Astrocyte (in vitro differentiated cells and primary cell): ENCODE measurements at regions not wholly inside any gene's neighbourhood (a gene's known extent, or its start where the extent isn't known, plus 50 kb on each side); places are given as distances from the start of the nearest gene placed in this dataset.
"Not testable (repeated sequence)": the region's sequence is repeated elsewhere in the genome, so short reads cannot be mapped to it uniquely, and the experiment has no call there.

Experiments
- DNase-seq: peaks from one replicate; pipeline ENCODE4 v3.0.0-alpha.2; 2010; ENCODE audit warnings: low read depth
- FAIRE-seq: peaks from 2 replicates; lab custom pipeline; 2011; peaks lifted over from hg19 to GRCh38; lab: Jason Lieb, UNC
- H2AFZ ChIP-seq: 2 replicates; pipeline ENCODE4 v1.6.0; 2012; ENCODE audit warnings: low read depth, low read length, inconsistent platforms
- H3K27ac ChIP-seq: 2 replicates; pipeline ENCODE4 v1.5.1; 2011; ENCODE audit warnings: low read depth, low read length, inconsistent platforms
- H3K27me3 ChIP-seq: 2 replicates; pipeline ENCODE4 v1.6.0; 2011; ENCODE audit warnings: low read length, inconsistent platforms; ENCODE audit not compliant: insufficient read depth
- H3K36me3 ChIP-seq: 2 replicates; pipeline ENCODE4 v1.5.1; 2011; ENCODE audit warnings: low read length, inconsistent platforms; ENCODE audit not compliant: insufficient read depth
- H3K4me1 ChIP-seq: 2 replicates; pipeline ENCODE4 v1.5.1; 2011; ENCODE audit warnings: low read length, inconsistent platforms; ENCODE audit not compliant: insufficient read depth
- H3K4me2 ChIP-seq: 2 replicates; pipeline ENCODE4 v1.6.0; 2012; ENCODE audit warnings: low read length, inconsistent platforms
- H3K4me3 ChIP-seq: 2 replicates; pipeline ENCODE4 v1.5.1; 2011; ENCODE audit warnings: low read depth, mild to moderate bottlenecking, low read length, inconsistent platforms; ENCODE audit not compliant: insufficient read depth
- H3K79me2 ChIP-seq: 2 replicates; pipeline ENCODE4 v1.6.0; 2012; ENCODE audit warnings: mild to moderate bottlenecking, low read length, inconsistent platforms; ENCODE audit not compliant: insufficient read depth
- H3K9ac ChIP-seq: 2 replicates; pipeline ENCODE4 v1.6.0; 2012; ENCODE audit warnings: mild to moderate bottlenecking, low read length, inconsistent platforms
- H3K9me3 ChIP-seq: 2 replicates; pipeline ENCODE4 v1.5.1; 2012; ENCODE audit warnings: low read depth, mild to moderate bottlenecking, low read length, inconsistent platforms; ENCODE audit not compliant: insufficient read depth
- H4K20me1 ChIP-seq: 2 replicates; pipeline ENCODE4 v1.6.0; 2012; ENCODE audit warnings: low read length, inconsistent platforms; ENCODE audit not compliant: insufficient read depth
- H3K27ac Mint-ChIP-seq: one replicate; pipeline ENCODE4 v1.8.0; 2021; ENCODE audit warnings: mild to moderate bottlenecking, mixed read lengths; ENCODE audit not compliant: unreplicated experiment
- H3K27me3 Mint-ChIP-seq: one replicate; pipeline ENCODE4 v1.8.0; 2021; ENCODE audit warnings: low read depth, mixed read lengths; ENCODE audit not compliant: unreplicated experiment
- H3K36me3 Mint-ChIP-seq: one replicate; pipeline ENCODE4 v1.8.0; 2021; ENCODE audit warnings: low read depth, mixed read lengths; ENCODE audit not compliant: unreplicated experiment
- H3K4me1 Mint-ChIP-seq: one replicate; pipeline ENCODE4 v1.8.0; 2021; ENCODE audit warnings: low read depth, mixed read lengths; ENCODE audit not compliant: unreplicated experiment
- H3K4me3 Mint-ChIP-seq: one replicate; pipeline ENCODE4 v1.8.0; 2021; ENCODE audit warnings: mild to moderate bottlenecking, moderate library complexity, mixed read lengths; ENCODE audit not compliant: unreplicated experiment
- H3K9me3 Mint-ChIP-seq: one replicate; pipeline ENCODE4 v1.8.0; 2021; ENCODE audit warnings: mild to moderate bottlenecking, mixed read lengths; ENCODE audit not compliant: unreplicated experiment

DNA sequence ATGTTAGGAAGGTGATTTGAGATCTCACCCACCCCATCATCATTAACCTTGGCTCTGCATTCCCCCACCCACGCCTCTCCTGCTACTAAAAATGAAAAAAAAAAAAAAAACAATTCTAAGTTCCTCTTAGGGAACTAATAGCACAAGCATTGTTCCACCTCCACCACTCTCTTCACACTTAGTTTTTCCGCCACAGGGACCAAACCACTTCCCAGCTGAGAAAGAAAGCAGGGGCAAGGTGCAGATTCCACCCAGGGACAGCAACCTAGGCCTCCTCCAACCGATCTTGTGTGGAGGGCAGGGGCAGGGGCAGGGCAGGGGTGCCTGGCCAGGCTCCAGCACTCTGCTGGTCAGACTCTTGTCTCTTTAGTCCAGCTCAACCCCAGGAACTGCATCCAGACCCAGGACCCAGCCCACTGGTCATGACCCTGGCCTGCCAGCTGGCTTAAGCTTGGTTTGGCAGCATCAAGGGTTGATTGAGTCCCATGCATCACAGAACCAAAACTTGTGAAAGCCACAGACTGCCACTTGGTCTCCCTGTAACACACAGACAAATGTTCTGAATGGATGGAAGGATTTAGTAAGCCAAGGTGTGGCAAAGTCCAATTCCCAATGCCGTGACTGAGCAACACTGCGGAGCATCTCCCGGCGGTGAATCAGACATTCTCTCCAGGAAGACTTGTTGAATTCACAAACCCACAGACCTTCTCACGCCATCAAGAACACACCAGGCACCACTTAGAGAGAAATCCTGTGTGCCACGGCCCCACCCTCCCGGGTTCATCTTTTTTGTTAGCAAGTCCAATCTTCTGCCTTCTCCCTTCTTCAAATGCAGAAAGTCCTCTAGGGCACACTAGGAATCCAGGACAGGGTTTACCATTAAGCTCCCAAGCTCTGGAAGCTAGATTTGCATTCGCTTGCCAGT, 900.5 kb downstream of the TUBA3C start:
- H3K27ac ChIP-seq, DNase-seq, H3K4me3 ChIP-seq, H3K4me2 ChIP-seq, H2AFZ ChIP-seq, H3K36me3 Mint-ChIP-seq, H3K27me3 ChIP-seq, H3K36me3 ChIP-seq, H3K79me2 ChIP-seq, H3K4me1 Mint-ChIP-seq, H3K9ac ChIP-seq, H3K27ac Mint-ChIP-seq, H3K9me3 ChIP-seq, H4K20me1 ChIP-seq, FAIRE-seq, H3K9me3 Mint-ChIP-seq, H3K27me3 Mint-ChIP-seq, H3K4me1 ChIP-seq, H3K4me3 Mint-ChIP-seq: not testable (repeated sequence)

DNA sequence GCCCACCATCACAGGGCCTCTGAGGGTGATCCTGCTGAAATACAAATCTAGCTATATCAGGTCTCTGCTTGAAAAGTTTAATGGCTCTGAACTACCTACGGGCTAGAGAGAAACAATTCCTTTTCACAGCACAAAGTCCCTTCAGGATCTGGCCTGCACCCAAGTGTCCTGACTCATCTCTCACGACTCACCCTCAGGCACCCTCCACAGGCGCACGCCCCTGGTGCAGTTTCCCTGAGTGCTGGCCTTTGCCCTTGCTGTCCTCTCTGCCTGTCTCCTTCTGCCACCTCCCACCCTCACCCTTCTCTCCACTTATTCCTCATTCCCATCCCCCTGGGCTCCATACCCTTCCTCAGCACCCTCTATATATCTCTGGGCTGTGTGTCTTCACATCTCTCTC, 901.7 kb downstream of the TUBA3C start:
- not testable (repeated sequence) for H3K9me3 Mint-ChIP-seq, H3K4me2 ChIP-seq, DNase-seq, H3K4me1 Mint-ChIP-seq, H3K36me3 Mint-ChIP-seq, H3K36me3 ChIP-seq, H3K27ac Mint-ChIP-seq, H3K27ac ChIP-seq, H3K4me3 ChIP-seq, H3K4me1 ChIP-seq, H4K20me1 ChIP-seq, H3K9me3 ChIP-seq, H3K27me3 ChIP-seq, H2AFZ ChIP-seq, H3K27me3 Mint-ChIP-seq, FAIRE-seq, H3K9ac ChIP-seq, H3K4me3 Mint-ChIP-seq, H3K79me2 ChIP-seq

DNA sequence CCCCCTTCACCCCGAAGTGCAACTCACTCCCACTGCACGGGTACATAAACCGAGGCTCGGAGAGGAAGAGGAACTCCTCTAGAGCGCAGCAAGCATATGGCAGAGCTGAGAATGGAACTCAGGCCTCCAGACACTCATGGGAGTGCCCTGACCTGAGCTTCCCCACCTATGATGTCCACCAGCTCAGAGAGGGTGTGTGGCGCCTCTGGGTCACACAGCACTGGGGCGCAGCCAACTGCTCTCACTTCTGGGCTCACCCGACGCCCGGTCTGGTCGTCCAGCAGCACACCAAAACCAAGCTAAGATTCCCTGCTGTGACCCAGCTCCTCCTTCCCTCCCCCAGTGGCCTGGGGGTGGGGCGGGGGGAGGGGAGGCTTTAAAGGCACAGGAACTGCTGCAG, 904.3 kb downstream of the TUBA3C start:
- not testable (repeated sequence) for H3K27ac ChIP-seq, H3K27me3 Mint-ChIP-seq, H3K9me3 Mint-ChIP-seq, H3K9ac ChIP-seq, DNase-seq, H3K27ac Mint-ChIP-seq, H3K36me3 Mint-ChIP-seq, H3K79me2 ChIP-seq, H3K36me3 ChIP-seq, H3K4me3 Mint-ChIP-seq, H3K27me3 ChIP-seq, H4K20me1 ChIP-seq, H2AFZ ChIP-seq, H3K9me3 ChIP-seq, H3K4me1 Mint-ChIP-seq, H3K4me3 ChIP-seq, H3K4me2 ChIP-seq, H3K4me1 ChIP-seq, FAIRE-seq

DNA sequence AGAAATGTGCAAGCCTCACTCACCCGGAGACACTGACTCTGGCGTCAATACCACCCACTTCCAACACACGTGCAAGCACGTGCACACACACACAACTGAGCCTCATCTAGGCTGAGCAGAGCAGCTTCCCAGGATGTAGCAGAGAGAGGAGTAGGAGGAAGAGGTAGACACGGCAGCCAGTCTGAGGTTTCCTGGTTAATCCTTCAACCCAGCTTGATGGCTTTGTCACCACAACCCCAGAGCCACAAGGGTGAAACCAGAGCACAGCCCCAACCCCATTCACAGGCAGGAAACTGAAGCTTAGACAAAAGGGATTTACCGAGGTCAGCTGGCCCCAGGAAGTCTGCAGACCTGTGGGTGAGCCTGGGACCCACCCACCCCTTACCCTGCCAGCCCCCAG, 905.3 kb downstream of the TUBA3C start:
- not testable (repeated sequence) for H3K27me3 ChIP-seq, H3K36me3 ChIP-seq, H3K27ac Mint-ChIP-seq, H3K4me3 ChIP-seq, DNase-seq, H3K4me1 ChIP-seq, H3K9ac ChIP-seq, FAIRE-seq, H3K4me3 Mint-ChIP-seq, H3K4me2 ChIP-seq, H3K27ac ChIP-seq, H3K9me3 Mint-ChIP-seq, H2AFZ ChIP-seq, H3K27me3 Mint-ChIP-seq, H3K79me2 ChIP-seq, H4K20me1 ChIP-seq, H3K36me3 Mint-ChIP-seq, H3K9me3 ChIP-seq, H3K4me1 Mint-ChIP-seq

DNA sequence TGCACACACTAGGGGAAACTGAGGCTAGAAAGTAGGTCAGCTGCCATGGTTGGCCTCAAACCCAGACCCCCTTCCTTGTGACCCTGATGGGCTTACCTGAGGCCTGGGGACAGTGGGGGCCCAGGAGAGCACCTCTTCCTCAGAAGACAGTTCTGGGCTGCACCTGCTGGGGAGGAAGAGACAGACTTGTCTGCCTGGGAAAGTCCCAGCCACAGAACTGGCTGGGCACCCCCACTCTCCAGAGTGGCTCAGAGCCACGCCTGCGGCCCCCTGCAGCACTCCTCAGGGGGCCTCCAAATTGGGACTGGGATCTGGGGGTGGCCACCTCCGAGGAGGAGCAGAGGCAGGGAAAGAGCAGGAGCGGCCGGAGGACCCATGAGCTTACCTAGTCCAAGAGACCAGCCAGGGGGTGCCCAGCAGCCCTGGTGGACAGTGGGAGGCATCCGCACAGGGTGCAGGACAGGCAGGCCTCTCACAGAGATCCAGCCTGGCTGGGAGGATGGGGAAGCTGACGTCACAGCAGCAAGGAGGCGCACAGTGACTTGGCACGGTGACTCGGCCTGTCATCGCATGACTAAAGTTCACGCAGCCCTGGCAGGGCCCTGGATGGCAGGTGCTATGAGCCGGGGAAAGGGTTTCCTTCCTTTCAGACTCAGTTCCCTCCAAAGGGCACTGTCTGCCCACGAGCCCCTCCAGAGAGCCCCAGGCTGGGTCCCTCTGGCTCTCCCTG, 907.7 kb downstream of the TUBA3C start:
- not testable (repeated sequence) for H3K27me3 ChIP-seq, H3K27ac Mint-ChIP-seq, H3K4me3 Mint-ChIP-seq, H3K27me3 Mint-ChIP-seq, H3K4me1 ChIP-seq, H4K20me1 ChIP-seq, H3K9me3 Mint-ChIP-seq, H3K36me3 Mint-ChIP-seq, H3K4me1 Mint-ChIP-seq, H3K36me3 ChIP-seq, FAIRE-seq, H3K79me2 ChIP-seq, H3K4me2 ChIP-seq, DNase-seq, H3K27ac ChIP-seq, H3K4me3 ChIP-seq, H3K9me3 ChIP-seq, H3K9ac ChIP-seq, H2AFZ ChIP-seq
